T-cell (primary cell): ENCODE measurements at regions not wholly inside any gene's neighbourhood (a gene's known extent, or its start where the extent isn't known, plus 50 kb on each side); places are given as distances from the start of the nearest gene placed in this dataset.

Source experiments
- ATAC-seq, 4 experiments: fragments of 200-7000 bp in 3 of 4; fragments of 150-1000 bp in 1 of 4; cut with Tn5 transposase; replicated peaks in 1 of 4; 1 replicate in 3 of 4; 2 replicates in 1 of 4; pipeline ENCODE4 v1.10.0; 2021; ENCODE audit warnings: moderate library complexity in 3 of 4, mild to moderate bottlenecking in 2 of 4, moderate number of reproducible peaks in 1 of 4
- CTCF ChIA-PET, 2 donors: fragments of 300-600 bp; sonication (Branson Sonifier 250); formaldehyde crosslinking; loops; one replicate each; lab custom pipeline; 2022; ENCODE audit warnings: antibody characterized with exemption in 2 of 2; lab: Charles Lee
- POLR2A ChIA-PET, 2 donors: fragments of 300-600 bp; sonication (Branson Sonifier 250); formaldehyde crosslinking; loops; one replicate each; lab custom pipeline; 2022; ENCODE audit warnings: antibody characterized with exemption in 2 of 2; lab: Charles Lee
- DNase-seq, 35 experiments: peaks; one replicate each; pipeline versions ENCODE4 v3.0.0 to v3.0.0-alpha.2; 2013 to 2023
- H3K27ac ChIP-seq: one replicate; pipeline ENCODE4 v1.5.1; 2013; ENCODE audit warnings: low read length
- H3K27me3 ChIP-seq, 2 experiments: replicated peaks in 1 of 2; 1 replicate in 1 of 2; 2 replicates in 1 of 2; pipeline versions ENCODE4 v1.6.1 to v1.7.0; 2013; ENCODE audit warnings: low read length in 1 of 2, mixed read lengths in 1 of 2; ENCODE audit not compliant: control insufficient read depth in 2 of 2, insufficient read depth in 2 of 2; ENCODE audit errors: extremely low read depth in 1 of 2
- H3K36me3 ChIP-seq, 2 donors: 1 replicate in 1 of 2; 2 replicates in 1 of 2; pipeline versions ENCODE4 v1.6.1 to v1.7.0; 2013; ENCODE audit warnings: low read length in 1 of 2; ENCODE audit not compliant: control insufficient read depth in 2 of 2, insufficient read depth in 1 of 2; ENCODE audit errors: extremely low read depth in 1 of 2
- H3K4me1 ChIP-seq, 2 experiments: 1 replicate in 1 of 2; 2 replicates in 1 of 2; pipeline versions ENCODE4 v1.6.1 to v1.7.0; 2013; ENCODE audit warnings: low read length in 2 of 2, mixed read lengths in 1 of 2; ENCODE audit not compliant: insufficient read depth in 2 of 2, control insufficient read depth in 1 of 2; ENCODE audit errors: extremely low read depth in 1 of 2
- H3K4me3 ChIP-seq, 2 donors: 1 replicate in 1 of 2; 2 replicates in 1 of 2; pipeline versions ENCODE4 v1.5.1 to v1.7.0; 2013; ENCODE audit warnings: mild to moderate bottlenecking in 2 of 2, low read length in 1 of 2, moderate library complexity in 1 of 2; ENCODE audit not compliant: control insufficient read depth in 1 of 2; ENCODE audit errors: extremely low read depth in 1 of 2
- H3K9me3 ChIP-seq: 2 replicates; pipeline ENCODE4 v1.7.0; 2013
- H3K27ac Mint-ChIP-seq, 2 donors: one replicate each; pipeline ENCODE4 v1.8.0; 2020 to 2021; ENCODE audit warnings: mild to moderate bottlenecking in 2 of 2, mixed read lengths in 2 of 2
- H3K27me3 Mint-ChIP-seq, 2 donors: one replicate each; pipeline ENCODE4 v1.8.0; 2021 to 2022; ENCODE audit warnings: mixed read lengths in 2 of 2
- H3K36me3 Mint-ChIP-seq: one replicate; pipeline ENCODE4 v1.8.0; 2021; ENCODE audit warnings: mixed read lengths
- H3K4me1 Mint-ChIP-seq, 3 donors: one replicate each; pipeline ENCODE4 v1.8.0; 2020 to 2022; ENCODE audit warnings: mixed read lengths in 3 of 3, mild to moderate bottlenecking in 1 of 3
- H3K4me3 Mint-ChIP-seq, 3 donors: one replicate each; pipeline ENCODE4 v1.8.0; 2020 to 2022; ENCODE audit warnings: mild to moderate bottlenecking in 3 of 3, mixed read lengths in 3 of 3, moderate library complexity in 3 of 3
- H3K9me3 Mint-ChIP-seq, 3 donors: one replicate each; pipeline ENCODE4 v1.8.0; 2020 to 2022; ENCODE audit warnings: mixed read lengths in 3 of 3
- WGBS: methylation state at CpG from one replicate; pipeline ENCODE4 v1.1.5; 2013; ENCODE audit warnings: missing lambda C conversion rate; ENCODE audit not compliant: insufficient coverage; 5-methylcytosine and 5-hydroxymethylcytosine counted together

DNA sequence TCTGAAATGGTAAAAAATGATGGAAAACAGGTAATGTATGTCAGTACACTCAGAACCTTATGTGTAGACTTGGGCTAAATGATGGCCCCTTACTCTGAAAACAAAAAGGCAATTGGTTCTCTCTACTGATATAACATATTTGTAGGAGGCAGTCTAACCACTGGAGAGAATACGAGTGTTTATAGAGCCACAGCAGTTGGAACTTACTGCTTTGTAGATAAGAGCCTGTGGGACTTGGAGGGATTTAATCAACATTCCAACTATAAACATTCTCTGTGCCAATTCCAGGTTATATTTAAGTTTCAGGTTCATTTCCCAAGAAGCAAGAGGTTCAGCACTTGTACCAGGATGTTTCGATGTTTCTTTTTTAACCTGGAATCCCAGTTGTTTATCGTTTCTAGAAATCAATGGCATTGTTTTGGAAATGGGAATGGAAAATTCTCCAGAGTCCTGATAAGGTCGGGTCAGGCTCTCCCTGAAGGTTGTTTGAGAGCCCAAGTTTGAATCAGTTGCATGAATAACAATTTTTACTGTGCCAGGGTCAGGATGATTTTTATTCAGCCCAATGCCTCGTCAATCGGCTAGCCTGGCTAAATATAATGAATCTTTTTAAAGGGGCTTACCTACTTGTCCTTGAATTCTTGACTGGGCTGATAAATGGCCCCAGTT, 278.4 kb upstream of the FAM98A start:
- no peak overlapping the region for H3K4me3 Mint-ChIP-seq
- Histone ChIP-seq H3K4me3 (no peak overlapping the region), H3K4me1 (no peaks in the 10 kb centered on the region), H3K27ac (no peak overlapping the region), H3K9me3 (no peaks in the 10 kb centered on the region), H3K36me3 (no peaks in the 10 kb centered on the region), H3K27me3 (no peaks in the 10 kb centered on the region)
- 82% methylated on average over 5 of the region's 6 CpGs for WGBS
- no peaks in the 10 kb centered on the region for H3K36me3 Mint-ChIP-seq
- CTCF ChIA-PET, result no interaction called here
- H3K4me1 Mint-ChIP-seq, result no peaks in the 10 kb centered on the region
- POLR2A ChIA-PET, result no interaction called here
- peaks cover 8 to 15% (median 10%) of the 10 kb centered on the region in 3 donors for H3K9me3 Mint-ChIP-seq
- no peak overlapping the region for H3K27ac Mint-ChIP-seq
- DNase-seq (no peak), ATAC-seq (no peak)
- peaks cover 0 to 5% of the 10 kb centered on the region in 2 donors for H3K27me3 Mint-ChIP-seq

DNA sequence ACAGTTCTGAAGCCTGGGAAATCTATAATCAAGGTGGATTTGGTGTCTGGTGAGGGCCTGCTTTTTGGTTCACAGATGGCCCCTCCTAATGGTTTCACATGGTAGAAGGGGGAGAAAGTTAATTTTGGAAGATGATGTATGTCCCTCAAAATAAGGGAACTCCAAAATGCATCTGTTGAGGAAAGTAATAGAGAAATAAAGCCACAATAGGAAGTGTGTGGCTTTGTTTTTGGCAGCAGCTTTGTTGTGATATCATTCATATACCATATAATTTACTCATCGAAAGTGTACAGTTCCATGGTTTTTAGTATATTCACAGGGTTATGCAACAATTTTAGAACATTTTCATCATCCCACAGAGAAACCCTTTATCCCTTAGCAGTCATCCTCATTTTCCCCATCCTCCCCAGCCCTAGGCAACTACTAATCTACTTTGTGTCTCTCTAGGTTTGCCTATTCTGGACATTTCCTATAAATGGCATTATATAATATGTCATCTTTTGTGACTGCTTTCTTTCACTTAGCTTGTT, 274.0 kb upstream of the FAM98A start:
- no CpG with 5 or more reads among the region's 1 CpG for WGBS
- CTCF ChIA-PET, result interaction anchor here in 1 of 2 donors (0.5 kb wide), 1 partner anchor 20 kb away, joined by 3 read pairs; no protein-coding TSS in a partner anchor
- no peak overlapping the region for H3K4me3 Mint-ChIP-seq
- H3K27ac ChIP-seq, result no peak overlapping the region
- peaks cover 8 to 21% (median 21%) of the 10 kb centered on the region in 3 donors for H3K9me3 Mint-ChIP-seq
- ATAC-seq (no peak), DNase-seq (no peak)
- H3K27ac Mint-ChIP-seq, result no peak overlapping the region
- H3K9me3 ChIP-seq, result no peaks in the 10 kb centered on the region
- POLR2A ChIA-PET, result no interaction called here
- H3K4me3 ChIP-seq, result no peak overlapping the region
- H3K4me1 ChIP-seq, result no peaks in the 10 kb centered on the region
- H3K36me3 ChIP-seq, result no peaks in the 10 kb centered on the region
- H3K27me3 Mint-ChIP-seq, result peaks cover 0 to under 1% of the 10 kb centered on the region in 2 donors
- no peaks in the 10 kb centered on the region for H3K4me1 Mint-ChIP-seq
- H3K36me3 Mint-ChIP-seq, result no peaks in the 10 kb centered on the region
- H3K27me3 ChIP-seq, result no peaks in the 10 kb centered on the region

DNA sequence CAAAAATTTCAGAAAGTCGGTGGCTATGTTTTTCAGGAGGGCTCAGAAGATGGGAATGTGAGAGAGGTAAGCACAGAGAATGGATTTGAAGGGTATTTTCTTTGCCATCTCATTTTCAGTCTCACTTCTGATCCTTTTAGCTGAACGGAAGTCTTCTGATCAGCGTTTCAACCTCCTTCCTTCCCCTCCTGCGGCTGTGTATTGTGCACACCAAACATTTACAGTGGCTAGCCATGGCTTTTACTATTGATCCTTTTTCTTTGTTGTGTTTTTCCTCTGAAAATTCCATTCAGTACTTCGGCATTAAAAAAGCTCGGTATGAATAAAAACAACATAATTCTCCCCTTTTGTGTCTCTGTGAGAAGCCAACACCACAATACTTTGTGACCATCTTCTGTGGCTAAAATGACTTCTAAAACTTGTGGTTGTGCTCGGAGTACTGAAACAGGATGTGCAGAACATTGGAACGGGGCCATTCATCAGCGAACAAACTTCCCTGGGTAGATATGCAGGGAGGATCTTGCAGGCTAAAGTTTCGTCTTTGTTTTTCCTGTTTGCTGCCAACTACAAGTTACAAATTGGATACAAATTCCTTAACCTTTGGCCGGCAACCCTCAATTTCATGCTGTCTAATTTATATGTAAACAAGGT, 260.8 kb upstream of the FAM98A start:
- ChIA-PET CTCF (no interaction called here), POLR2A (no interaction called here)
- peaks cover 2 to 8% (median 3%) of the 10 kb centered on the region in 3 donors for H3K9me3 Mint-ChIP-seq
- H3K36me3 ChIP-seq, result no peaks in the 10 kb centered on the region
- no peaks in the 10 kb centered on the region for H3K9me3 ChIP-seq
- peaks cover 0 to 5% of the 10 kb centered on the region in 2 donors for H3K27me3 Mint-ChIP-seq
- H3K36me3 Mint-ChIP-seq, result no peaks in the 10 kb centered on the region
- DNase-seq (no peak), ATAC-seq (no peak)
- no peak overlapping the region for H3K4me3 ChIP-seq
- H3K4me1 ChIP-seq, result no peaks in the 10 kb centered on the region
- peak overlapping the region in 1 of 3 donors; percentile 40 for H3K4me3 Mint-ChIP-seq
- H3K27me3 ChIP-seq, result no peaks in the 10 kb centered on the region
- H3K4me1 Mint-ChIP-seq, result peaks cover 0 to 12% (median 12%) of the 10 kb centered on the region in 3 donors
- no peak overlapping the region for H3K27ac ChIP-seq
- no peak overlapping the region for H3K27ac Mint-ChIP-seq
- WGBS, result 40% methylated on average over 1 of the region's 11 CpGs

DNA sequence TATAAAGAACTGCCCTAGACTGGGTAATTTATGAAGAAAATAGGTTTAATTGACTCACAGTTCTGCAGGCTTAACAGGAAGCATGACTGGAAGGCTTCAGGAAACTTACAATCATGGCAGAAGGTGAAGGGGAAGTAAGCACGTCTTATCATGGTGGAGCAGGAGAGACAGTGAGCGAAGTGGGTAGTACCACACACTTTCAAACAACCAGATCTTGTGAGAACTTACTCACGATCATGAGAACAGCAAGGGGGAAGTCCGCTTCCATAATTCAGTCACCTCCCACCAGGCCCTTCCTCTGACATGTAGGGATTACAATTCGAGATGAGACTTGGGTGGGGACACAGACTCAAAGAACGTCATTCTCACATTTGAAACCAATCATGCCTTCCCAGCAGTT, 260.1 kb upstream of the FAM98A start:
- H3K4me3 Mint-ChIP-seq, result no peak overlapping the region
- peaks cover 0 to 12% (median 12%) of the 10 kb centered on the region in 3 donors for H3K4me1 Mint-ChIP-seq
- H3K36me3 ChIP-seq, result no peaks in the 10 kb centered on the region
- no peak for ATAC-seq
- H3K9me3 Mint-ChIP-seq, result peaks cover 3 to 9% (median 6%) of the 10 kb centered on the region in 3 donors
- H3K27ac Mint-ChIP-seq, result no peak overlapping the region
- ChIA-PET POLR2A (no interaction called here), CTCF (no interaction called here)
- 50% methylated on average over 1 of the region's 6 CpGs for WGBS
- H3K27me3 ChIP-seq, result no peaks in the 10 kb centered on the region
- no peak for DNase-seq
- H3K4me1 ChIP-seq, result no peaks in the 10 kb centered on the region
- H3K27me3 Mint-ChIP-seq, result peaks cover 0 to 5% of the 10 kb centered on the region in 2 donors
- no peak overlapping the region for H3K4me3 ChIP-seq
- H3K27ac ChIP-seq, result no peak overlapping the region
- H3K9me3 ChIP-seq, result no peaks in the 10 kb centered on the region
- H3K36me3 Mint-ChIP-seq, result no peaks in the 10 kb centered on the region

DNA sequence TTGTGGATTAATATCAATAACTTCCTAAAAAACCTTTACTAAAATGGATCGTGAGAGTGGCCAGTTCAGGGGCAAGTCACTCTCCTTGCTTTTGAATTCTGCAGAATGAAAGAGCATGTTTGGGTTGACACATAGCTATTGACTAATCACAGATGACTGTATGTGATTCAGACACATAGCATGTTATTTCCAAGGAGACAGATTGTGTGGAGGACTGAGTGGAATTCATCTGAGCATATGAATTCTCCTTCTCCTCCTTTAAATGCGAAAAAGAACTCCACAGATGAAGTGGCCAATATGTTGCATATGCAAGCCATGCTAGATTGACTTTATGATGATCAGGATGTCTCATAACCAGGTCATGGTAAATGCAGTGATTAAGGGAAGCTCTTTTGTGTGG, 249.4 kb upstream of the FAM98A start:
- no peak overlapping the region for H3K27ac Mint-ChIP-seq
- peaks cover 2% of the 10 kb centered on the region for H3K9me3 ChIP-seq
- peaks cover 12 to 26% (median 15%) of the 10 kb centered on the region in 3 donors for H3K9me3 Mint-ChIP-seq
- ATAC-seq, result no peak
- H3K4me1 Mint-ChIP-seq, result no peaks in the 10 kb centered on the region
- no peak overlapping the region for H3K27ac ChIP-seq
- no peaks in the 10 kb centered on the region for H3K36me3 Mint-ChIP-seq
- no peak for DNase-seq
- H3K27me3 Mint-ChIP-seq, result peaks cover 0 to 1% of the 10 kb centered on the region in 2 donors
- H3K4me3 ChIP-seq, result no peak overlapping the region
- H3K4me1 ChIP-seq, result no peaks in the 10 kb centered on the region
- no peaks in the 10 kb centered on the region for H3K36me3 ChIP-seq
- H3K4me3 Mint-ChIP-seq, result no peak overlapping the region
- WGBS, result no CpG with 5 or more reads among the region's 2 CpGs
- POLR2A ChIA-PET, result no interaction called here
- CTCF ChIA-PET, result no interaction called here
- H3K27me3 ChIP-seq, result no peaks in the 10 kb centered on the region

DNA sequence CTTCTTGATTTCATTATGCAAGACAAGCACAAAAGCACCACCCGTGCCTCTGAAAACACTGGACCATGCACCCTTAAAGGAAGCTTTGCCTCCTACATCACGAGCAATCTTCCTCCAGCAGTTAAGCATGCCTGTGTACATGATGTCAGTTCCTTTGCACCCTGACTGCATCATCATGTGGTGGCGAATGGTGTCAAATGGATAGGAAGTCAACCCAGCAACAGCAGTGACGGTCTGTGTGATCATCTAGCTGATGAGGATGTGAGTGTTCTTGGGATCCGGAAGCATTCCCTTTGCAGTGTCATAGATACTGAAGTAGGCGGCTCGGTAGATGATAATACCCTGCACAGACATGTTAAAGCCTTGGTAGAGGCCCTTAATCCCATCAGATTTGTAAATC, 240.7 kb upstream of the FAM98A start:
- H3K27me3 ChIP-seq, result no peaks in the 10 kb centered on the region
- no peak overlapping the region for H3K27ac ChIP-seq
- Mint-ChIP-seq H3K9me3 (peaks cover 0 to 3% (median 0%) of the 10 kb centered on the region in 3 donors), H3K27ac (no peak overlapping the region), H3K36me3 (no peaks in the 10 kb centered on the region), H3K27me3 (no peaks in the 10 kb centered on the region), H3K4me3 (no peak overlapping the region), H3K4me1 (no peaks in the 10 kb centered on the region)
- CTCF ChIA-PET, result no interaction called here
- H3K4me1 ChIP-seq, result no peaks in the 10 kb centered on the region
- 87% methylated on average over 7 of the region's 7 CpGs for WGBS
- H3K4me3 ChIP-seq, result no peak overlapping the region
- POLR2A ChIA-PET, result no interaction called here
- H3K36me3 ChIP-seq, result no peaks in the 10 kb centered on the region
- no peak for DNase-seq
- no peak for ATAC-seq
- no peaks in the 10 kb centered on the region for H3K9me3 ChIP-seq
